GM21529 (cell line): ENCODE measurements at regions not wholly inside any gene's neighbourhood (a gene's known extent, or its start where the extent isn't known, plus 50 kb on each side); places are given as distances from the start of the nearest gene placed in this dataset.

ENCODE experiments used
- ATAC-seq: cut with Tn5 transposase; IDR thresholded peaks from one replicate; pipeline ENCODE4 v1.9.1; 2021; ENCODE audit not compliant: unreplicated experiment

DNA sequence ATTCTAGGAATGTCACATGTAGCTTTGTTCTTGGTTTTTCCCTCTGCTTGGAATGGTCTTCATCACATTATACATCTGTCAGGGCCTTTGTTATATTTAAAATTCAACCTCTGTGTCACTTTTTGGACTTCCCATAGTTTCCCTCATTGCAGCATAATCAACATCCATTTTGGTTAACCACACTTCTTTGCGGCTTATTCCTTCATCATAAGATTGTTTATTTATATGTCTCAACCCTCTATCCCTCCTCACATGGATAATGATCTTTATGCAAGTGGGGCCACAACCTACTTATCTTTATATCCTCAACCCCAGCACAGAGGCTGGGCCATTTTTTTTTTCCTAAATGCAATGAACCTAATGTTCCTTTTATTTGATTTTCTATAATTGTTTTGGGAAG is 260.0 kb upstream of the THBS1 start:
- ATAC-seq = no peak

DNA sequence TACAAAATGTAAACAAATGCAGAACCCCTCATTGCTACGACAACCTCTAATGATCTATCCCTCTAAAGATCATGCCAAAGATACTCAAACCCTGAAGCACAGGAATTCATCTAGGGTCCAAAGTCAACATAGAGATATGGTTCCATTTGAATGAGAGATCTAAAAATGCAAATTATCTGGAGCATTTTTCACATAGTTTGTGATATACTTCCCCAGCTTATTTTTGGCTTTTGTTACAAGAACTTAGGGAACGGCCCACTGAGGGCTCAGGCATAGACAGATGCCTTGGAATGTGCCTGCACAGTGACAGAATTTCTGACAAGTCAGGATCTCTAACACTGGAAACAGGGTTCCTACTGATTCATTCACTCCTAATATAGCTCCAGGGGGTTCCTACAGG is 258.9 kb upstream of the THBS1 start:
- no peak for ATAC-seq

DNA sequence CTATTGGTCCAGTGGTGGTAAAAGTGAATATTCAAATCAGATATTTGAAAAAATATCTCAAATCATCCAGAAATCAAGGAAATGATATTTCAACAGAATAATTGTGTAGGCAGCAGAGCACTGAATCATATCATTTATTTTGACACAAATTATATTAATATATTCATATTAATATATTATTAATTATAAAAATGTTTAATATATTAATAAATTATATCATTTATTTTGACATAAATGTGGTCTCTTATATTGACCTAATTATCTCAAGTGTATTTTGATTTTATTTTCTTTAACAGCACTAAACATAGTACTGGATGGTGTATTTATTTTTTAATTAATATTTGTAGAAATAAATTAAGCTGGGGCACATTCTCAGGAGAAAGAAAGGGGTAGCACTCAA is 257.7 kb upstream of the THBS1 start:
- ATAC-seq = no peak

DNA sequence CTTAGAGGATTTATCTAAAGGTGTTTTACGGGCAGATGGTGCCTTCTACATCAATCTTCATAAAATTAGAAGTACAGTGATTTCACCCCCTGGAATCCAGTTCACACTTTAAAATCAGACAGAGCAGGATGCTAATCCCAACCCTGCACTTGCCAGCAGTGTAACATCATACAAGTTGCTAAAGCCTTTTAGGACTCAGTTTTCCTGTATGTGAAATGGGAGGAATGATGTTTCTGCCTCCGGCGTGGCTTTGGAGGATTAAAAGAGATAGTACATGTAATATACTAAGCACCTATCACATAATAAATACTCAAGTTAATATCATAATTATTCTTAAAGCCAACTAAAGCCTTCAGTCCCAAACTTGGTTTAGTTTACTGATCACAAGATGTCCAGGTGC is 257.2 kb upstream of the THBS1 start:
- no peak for ATAC-seq

DNA sequence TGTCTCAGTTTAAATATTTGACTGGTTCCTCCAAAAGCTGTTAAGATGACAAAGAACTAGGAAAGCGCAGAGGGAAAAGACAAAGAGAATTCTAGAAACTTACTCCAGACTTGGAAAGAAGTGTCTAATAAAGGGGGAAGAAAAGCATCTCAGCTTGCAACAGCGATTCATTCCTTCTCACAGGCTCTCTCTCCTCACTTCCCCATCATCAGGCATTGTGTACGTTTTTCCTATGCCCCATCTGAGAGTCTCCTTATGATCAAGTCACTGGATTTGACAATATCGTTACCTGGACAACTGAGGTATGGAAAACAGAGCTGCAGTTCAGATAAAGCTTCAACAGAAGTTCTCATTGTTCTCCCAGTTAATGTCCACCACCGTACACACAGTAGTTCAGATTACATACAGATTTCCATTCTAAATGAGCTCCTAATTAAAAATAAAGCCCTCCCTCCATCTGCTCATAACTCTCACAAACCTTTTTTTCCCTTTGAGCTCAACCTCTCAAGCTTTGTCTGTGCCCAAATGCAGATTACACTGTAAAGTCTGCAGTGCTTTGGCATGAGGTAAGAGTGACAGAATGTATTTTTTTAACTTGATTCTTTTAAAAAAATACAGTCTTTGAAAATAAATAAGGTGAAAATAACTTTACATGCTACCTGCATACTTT is 254.4 kb upstream of the THBS1 start:
- ATAC-seq = no peak

DNA sequence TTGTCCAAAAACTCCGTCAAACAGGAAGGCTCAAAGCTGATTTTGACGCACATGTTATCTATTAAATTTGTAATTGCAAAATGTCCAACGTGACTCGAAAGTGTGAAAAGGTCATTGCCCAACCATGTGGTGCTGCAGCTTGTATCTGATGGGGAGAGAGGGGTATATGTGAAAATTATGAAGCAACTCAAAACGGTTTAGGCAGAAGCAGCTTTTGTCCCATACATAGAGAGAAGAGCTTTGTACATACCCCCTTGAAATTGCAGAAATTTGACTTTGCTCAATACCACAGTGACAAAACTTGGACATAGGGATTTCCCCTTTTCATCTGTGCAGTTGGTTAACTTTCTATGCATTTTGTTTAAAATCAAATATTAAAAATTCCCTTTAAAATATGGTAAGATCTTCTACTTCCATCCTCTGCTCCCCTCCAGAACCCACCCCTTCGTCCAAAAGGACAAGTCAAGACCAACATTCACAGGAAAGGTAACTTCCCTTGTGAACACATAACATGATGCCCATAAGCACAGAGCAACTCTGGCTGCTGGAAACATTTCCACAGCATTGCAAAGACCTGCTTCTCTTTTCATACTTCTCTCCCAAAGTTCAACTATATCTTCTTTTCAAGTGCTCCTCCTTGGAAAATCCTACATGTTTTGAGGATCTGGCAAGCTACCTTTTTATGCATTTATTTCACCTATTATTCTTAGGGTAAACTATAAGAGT is 253.7 kb upstream of the THBS1 start:
- no peak for ATAC-seq

DNA sequence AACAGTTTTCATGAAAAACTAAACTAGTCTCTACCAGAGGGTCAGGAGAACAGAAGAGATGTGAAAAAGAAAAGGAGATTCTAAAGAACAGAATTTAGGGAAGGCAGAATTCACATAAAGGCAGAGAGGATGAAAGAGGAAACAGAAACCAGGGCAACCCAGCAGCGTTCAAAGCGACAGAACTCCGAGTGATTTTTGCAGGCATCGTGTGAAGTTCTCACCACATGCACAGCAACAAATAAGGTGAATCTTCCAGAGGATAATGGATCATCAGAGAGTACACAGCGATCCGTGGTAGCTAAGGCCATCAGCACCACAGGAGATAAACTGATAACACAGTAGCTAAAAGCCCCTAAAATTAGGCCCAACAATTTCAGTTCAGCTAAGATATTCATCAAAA is 250.8 kb upstream of the THBS1 start:
- ATAC-seq = no peak

DNA sequence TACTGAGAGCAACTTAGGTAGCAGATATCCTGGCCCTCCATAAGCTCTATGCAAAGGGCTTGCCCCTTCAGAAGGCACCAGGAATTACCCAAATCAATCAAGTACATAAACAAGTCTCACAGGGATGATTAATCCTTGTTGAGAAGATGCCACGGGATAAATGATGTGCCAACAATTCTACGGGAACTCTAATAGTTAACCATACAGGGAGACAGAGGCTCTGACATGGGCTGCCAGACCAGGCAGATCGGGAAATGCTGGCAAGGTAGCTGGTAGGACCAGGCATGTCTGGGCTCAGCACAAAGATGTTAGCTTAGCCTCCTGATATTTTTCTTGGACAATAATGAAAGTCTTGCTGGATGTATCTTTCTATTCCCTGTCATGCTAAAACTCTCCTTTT is 249.3 kb upstream of the THBS1 start:
- ATAC-seq = no peak

DNA sequence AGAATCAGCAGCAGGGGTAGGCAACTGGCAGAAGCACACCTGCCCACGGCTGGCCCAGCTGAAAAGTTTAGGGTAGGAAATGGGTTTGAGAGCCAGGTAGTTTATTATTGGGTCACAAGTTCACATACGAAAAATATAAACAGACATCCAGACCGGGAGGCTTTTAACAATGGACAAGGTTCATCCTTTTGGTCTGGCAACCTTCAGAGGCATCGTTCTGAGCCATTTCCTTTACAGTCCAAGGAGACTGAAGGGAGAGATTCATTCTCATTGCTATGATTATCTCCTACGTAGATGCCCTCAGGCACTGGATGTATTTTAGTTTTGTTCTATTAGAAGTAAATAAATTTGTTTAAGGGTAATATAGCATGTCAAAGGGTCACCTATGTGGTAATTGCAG is 248.0 kb upstream of the THBS1 start:
- no peak for ATAC-seq

DNA sequence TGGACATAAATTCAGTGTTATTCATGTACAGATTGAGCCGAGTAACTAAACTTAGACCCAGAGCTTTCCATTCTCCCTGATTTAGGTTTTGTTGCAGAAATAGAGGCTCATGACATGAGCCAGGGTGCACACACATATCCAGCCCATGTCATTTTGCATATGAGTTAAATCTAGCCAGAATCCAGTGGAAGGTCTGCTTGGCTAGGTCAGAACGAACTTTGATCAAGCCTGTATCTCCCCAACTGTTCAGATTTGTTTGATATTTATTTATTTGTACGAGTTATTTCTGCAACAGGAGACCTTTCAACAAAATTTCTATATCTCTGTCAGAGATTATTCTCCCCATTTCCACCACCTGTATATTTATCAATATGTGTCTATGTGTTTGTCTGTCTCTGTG is 247.5 kb upstream of the THBS1 start:
- no peak for ATAC-seq

DNA sequence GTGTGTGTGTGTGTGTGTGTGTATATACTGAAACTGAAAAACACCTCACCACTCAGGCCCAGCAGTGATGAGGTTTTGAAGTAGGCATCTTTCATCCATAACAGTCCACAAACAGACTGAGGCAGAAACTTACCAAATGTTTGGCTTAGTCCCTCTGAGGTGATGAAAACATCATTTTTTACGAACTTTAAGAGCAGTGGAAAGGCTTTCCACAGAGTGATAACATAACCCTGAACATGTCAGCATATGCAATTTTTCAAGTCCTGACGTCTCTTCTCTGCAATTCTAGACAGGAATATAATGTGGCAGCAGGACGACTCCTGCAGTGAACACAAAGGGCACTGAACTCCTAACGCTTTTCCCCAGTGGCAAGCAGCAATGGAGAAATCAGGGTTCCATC is 247.0 kb upstream of the THBS1 start:
- no peak for ATAC-seq

DNA sequence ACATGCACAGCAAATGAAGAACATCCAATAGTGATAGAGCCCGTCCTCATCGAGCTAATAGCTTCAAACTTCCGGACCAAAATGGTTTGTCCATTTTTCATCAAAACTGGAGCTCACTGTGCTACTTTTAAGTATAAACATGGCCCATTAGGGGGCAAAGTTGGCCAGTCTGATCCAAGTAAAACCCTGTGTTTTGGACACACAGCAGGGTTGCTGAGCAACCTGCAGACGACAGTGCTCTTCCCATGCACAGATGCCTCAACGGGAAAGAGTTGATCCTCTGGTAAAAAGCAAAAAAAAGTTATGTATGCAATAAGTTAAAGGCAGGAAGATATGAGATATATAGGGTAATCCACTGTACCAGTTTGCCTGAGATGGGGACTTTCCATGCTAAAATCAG is 244.0 kb upstream of the THBS1 start:
- ATAC-seq = no peak

DNA sequence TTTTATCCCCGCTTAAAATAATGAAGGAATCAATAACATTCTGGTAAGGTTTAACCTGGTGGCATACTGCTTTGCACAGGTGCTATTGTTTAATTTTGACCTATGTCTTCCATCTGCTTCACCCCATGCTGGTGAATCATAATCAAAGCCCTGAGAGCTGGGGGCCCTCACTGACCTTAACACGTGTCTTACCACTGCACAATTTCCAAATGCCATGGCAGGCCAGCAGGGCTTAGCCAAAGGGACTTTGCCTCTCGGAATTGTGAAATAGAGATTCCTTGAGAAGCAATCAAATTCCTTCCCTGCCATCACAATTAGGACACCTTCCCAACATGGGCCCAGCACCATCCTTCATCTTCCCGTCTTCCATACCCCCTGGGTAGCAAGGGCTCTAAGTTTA is 242.6 kb upstream of the THBS1 start:
- ATAC-seq = no peak

DNA sequence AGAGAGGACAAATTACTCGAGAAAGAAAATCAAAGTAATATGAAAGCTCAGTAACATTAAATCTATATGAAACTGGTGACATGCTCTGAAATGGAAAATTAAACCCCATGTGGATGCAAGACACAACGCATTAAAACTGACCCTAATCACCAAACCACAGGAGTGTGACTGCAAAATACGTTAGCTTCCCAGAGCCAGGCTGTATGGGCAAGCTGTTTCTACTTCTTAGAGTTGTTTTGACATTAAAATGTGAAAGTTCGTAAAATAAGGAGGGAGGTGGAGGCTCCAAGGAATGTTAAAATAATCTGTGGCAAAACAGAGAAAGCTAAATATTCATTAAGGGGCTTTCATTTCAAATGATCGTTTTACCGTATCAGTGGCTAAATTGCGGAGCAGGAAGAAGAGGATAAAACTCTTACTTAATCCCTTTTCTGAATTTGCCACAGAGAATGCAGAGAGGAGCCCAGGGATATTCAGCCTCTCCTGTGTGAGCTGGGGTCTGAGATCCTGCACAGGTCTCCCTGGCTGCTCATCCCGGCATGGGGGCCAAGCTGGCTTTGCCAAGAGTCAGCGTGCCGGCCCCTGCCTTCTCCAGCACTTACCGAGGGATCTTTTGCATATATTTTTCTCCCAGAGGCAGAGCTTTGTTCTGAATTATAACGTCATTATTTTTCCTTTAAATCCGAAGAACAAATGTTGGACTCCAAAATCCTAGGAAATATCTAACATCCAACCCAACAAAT is 239.8 kb upstream of the THBS1 start:
- no peak for ATAC-seq

DNA sequence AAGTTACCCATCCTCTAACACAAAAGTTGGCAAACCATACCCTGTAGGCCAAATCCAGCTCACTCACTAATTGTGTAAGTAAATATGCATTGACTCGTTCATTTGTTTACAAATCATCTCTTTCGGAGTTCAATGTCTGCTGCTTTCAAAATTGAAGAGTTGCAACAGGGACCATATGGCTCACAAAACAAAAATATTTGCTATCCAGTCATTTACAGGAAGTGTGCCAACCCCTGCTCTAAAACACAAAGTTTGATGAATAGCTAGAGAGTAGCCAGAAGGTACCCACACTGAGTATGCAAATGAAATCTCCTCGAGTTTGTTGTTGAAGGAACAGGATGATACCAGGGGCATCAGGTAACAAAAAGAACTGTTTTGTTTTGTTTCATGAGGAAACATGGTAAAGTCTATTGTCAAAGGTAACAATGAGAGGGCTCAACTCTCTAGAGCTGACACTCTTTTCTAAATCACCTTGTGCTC is 236.2 kb upstream of the THBS1 start:
- no peak for ATAC-seq

DNA sequence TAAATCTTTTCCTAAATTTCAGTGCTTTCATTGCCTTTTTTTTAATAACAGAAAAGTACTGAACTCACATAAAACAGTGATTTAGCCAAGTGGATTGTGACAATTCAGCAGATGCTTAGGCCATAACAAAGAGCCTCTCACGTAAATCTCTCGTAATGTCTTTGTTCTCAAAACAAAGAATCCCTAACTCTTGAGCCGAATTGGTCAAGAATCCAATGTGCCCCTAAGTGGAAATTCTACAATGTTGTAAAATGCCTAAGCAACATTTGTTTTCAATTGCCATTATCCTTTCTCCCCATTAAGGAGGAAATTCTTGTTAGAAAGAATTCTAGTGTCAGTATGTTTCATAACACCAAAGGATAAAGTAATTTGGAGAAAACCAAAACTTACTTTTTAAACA is 235.7 kb upstream of the THBS1 start:
- ATAC-seq = no peak

DNA sequence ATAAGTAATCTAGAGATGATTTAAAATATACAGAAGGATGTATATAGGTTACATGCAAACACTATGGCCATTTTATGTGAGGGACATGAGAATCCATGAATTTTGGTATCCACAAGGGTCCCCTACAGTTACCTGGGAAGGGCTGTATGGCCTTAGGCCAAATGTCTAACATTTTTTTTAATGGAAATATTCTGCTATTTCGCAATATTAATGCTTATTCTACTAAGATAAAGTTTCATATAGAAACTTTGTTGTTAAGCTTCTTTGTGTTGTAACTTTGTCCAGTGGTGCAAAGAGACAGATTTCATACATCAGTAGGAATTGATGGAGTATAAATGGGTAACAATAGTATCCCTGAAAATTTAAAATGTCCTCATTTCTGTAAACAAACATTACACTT is 233.4 kb upstream of the THBS1 start:
- no peak for ATAC-seq

DNA sequence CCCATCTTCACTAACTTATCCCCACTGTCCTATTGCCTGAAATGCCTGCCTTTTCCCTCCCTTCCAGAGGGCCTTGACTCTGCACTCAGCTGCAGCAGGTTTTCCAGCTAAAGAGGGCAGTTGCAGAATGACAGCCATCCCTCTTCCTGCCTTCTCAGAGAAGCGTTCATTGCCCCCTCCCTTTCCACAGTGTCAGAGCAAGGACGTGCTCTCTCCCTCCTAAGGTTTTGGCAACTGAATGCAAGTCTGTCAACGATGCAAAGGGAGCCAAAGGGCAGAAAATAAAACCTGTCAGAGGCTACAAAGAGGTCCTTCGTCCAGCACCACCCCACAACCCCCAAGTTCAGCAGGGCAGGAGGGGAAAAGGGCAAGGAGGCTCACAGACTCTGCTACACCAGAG is 230.1 kb upstream of the THBS1 start:
- ATAC-seq = no peak

DNA sequence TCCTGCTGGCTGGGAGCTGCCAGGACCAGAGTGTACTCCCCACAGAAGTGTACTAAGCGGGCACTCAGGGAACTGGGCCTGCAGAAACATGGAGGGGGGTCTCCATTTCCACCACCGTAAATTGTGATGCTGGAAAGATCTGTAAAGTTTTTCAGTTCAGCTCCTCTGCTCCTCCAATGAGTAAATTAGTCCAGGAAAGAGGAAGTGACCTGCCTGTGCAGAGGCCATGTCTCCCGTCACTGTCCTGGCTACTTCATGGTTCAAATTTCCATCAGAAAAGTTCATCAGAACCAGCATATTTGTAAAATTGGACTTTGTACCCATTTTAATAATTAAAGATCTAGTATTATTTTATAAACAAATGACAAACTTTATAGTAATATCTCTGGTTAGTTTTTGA is 226.7 kb upstream of the THBS1 start:
- ATAC-seq = no peak

DNA sequence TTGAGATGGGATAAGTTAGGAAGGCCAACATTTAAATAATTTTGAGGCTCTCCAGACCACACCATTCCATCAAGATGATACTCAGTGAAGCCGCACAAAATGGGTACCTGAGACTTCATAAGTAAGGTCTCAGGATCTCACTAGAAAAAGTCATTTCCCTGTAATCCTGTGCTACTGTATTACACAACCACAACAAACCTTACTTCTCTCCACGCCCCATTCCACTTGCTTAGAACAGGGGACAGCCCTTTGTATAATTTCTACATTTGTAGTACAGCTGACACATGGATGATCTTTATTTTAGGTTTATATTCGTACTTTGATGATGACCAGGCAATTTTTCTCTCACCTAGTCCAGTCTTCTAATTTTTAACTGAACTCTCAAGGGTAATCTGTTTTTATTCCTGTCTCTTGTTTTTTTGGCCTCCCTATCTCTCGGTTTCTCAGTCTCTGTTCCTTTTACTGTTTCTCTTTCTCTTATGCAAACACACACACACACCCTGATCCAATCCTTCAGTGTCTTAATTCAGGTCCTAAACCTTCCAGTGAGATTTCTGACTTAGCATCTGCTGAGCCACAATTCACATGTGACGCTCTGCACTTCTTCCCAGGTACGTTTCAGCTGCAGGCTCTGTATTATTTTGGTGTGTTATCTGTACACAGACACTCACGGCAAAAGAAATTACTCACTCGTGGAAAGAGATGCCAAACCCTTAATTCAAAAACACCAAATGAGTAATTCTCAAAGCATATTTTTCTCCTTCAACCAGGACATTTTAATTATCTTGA is 223.2 kb upstream of the THBS1 start:
- ATAC-seq = peak; percentile 64

DNA sequence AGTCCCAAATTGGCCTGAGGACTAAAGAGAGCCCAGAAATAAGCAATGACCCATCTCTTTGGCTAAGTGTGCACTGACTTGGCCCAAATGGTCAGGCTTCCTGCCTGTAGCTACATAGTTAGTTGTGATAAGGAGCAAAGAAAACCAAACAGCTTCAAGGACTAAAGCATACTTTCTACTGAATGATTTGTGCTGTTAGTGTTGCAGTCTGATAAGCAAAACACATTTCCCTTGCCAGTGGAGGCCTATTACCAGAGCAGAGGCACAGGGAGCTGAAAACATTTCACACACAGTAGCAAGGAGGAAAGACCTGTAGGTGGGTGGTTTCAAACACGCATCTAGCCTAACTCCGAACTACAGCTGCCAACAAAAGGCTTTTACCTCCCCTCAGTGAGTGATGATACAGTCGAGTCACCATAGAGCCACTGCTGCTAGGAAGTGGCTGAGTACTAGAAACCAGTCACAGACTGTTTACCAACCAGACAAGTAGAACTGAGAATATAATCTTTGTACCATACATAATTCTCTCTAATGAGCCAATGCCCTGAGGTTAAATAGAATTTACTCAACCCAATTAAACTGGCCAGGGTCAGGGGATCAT is 222.3 kb upstream of the THBS1 start:
- ATAC-seq = no peak
